ENCODE measurements at regions not wholly inside any gene's neighbourhood (a gene's known extent, or its start where the extent isn't known, plus 50 kb on each side); places are given as distances from the start of the nearest gene placed in this dataset.

DNA sequence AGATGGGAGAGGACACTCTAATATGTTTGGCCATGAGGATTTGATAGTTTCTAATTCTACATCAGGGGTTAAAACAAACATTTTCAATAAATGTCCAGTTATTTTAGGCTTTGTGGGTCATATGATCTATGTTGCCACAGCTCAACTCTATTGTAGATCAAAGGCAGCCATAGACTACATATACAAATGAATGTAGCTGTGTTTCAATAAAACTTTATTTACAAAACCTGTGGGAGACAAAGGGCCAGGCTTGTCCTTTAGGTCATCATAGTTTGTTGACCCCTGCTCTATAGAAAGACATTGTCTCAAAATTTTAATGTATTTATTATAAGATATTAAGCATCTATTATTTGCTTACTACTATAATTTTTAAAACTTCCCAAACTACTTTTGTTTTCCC, 325.4 kb upstream of the MEF2C start:
- TF ChIP-seq EP300 (IDR thresholded peaks at IDR 0.05) (no peak), POLR2A (IDR thresholded peaks at IDR 0.05) (no peak), POLR2AphosphoS5 (IDR thresholded peaks at IDR 0.05) (no peak)
- TF ChIP-seq, protein P1, sequence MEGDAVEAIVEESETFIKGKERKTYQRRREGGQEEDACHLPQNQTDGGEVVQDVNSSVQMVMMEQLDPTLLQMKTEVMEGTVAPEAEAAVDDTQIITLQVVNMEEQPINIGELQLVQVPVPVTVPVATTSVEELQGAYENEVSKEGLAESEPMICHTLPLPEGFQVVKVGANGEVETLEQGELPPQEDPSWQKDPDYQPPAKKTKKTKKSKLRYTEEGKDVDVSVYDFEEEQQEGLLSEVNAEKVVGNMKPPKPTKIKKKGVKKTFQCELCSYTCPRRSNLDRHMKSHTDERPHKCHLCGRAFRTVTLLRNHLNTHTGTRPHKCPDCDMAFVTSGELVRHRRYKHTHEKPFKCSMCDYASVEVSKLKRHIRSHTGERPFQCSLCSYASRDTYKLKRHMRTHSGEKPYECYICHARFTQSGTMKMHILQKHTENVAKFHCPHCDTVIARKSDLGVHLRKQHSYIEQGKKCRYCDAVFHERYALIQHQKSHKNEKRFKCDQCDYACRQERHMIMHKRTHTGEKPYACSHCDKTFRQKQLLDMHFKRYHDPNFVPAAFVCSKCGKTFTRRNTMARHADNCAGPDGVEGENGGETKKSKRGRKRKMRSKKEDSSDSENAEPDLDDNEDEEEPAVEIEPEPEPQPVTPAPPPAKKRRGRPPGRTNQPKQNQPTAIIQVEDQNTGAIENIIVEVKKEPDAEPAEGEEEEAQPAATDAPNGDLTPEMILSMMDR (IDR thresholded peaks at IDR 0.05): no peak
- Histone ChIP-seq H3K27me3 (no peaks in the 10 kb centered on the region), H3K36me3 (no peaks in the 10 kb centered on the region), H3K4me1 (peaks cover 4% of the 10 kb centered on the region), H3K4me3 (no peak overlapping the region), H3K27ac (no peak overlapping the region), H3K9me3 (no peaks in the 10 kb centered on the region)
- no peak for DNase-seq (ENCODE audit: low spot score in 2 of 2)

DNA sequence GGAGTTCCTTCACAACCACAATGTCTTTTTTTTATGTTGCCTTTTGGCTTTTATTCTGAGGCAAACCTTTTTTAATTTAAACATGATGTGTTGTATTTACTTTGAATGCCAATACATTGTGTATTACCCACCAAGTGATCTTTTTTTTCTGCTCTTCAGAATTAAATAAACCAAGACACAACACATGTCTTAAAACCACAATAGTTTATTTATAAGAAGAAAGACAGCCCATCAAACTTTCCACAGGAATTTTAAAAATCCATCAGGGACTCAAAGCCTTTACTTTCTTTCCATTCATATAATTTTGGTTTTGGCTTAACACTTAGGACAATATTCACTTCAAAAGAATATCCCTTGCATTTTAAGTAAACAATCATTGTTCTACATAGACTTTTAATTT, 321.8 kb upstream of the MEF2C start:
- H3K4me1 ChIP-seq: no peaks in the 10 kb centered on the region
- no peak overlapping the region for H3K27ac ChIP-seq
- TF ChIP-seq, protein P1 (IDR thresholded peaks at IDR 0.05): no peak
- TF ChIP-seq POLR2A (IDR thresholded peaks at IDR 0.05): no peak
- no peak for TF ChIP-seq POLR2AphosphoS5 (IDR thresholded peaks at IDR 0.05)
- no peak for TF ChIP-seq EP300 (IDR thresholded peaks at IDR 0.05)
- H3K27me3 ChIP-seq: no peaks in the 10 kb centered on the region
- peaks cover 6% of the 10 kb centered on the region for H3K9me3 ChIP-seq
- no peak for DNase-seq (ENCODE audit: low spot score in 2 of 2)
- H3K4me3 ChIP-seq: no peak overlapping the region
- H3K36me3 ChIP-seq: no peaks in the 10 kb centered on the region

- Histone ChIP-seq H3K9me3 (peaks cover 13% of the 10 kb centered on the region), H3K4me1 (no peaks in the 10 kb centered on the region), H3K4me3 (no peak overlapping the region), H3K27me3 (no peaks in the 10 kb centered on the region), H3K36me3 (no peaks in the 10 kb centered on the region), H3K27ac (no peak overlapping the region)
- 94% methylated on average over 2 of the region's 2 CpGs for WGBS
- no peak for DNase-seq (ENCODE audit: low spot score in 2 of 2)
- TF ChIP-seq POLR2AphosphoS5 (IDR thresholded peaks at IDR 0.05) (no peak), POLR2A (IDR thresholded peaks at IDR 0.05) (no peak), EP300 (IDR thresholded peaks at IDR 0.05) (no peak)
- TF ChIP-seq, protein P1 (IDR thresholded peaks at IDR 0.05): no peak
These were observed 320.6 kb upstream of the MEF2C start for GRCh38 chr5:89203611-89204010.

DNA sequence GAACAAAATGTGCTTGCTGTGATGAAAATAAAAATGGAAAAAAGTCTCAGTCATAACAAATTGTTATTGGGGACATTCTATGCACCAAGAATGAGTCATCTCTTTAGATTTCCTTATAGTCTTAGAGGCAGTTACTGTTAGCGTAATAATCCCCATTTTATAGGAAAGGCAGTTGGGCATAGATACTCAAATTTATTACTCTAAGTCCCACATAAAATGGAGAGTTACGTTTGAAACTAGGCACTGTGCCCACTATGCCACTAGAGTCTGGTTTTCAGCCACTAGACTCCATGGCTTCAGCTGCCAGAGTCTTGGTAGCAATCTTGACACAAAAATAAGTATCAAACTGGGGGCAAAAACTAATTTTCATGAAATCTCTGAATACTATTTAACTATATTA, 317.9 kb upstream of the MEF2C start:
- Histone ChIP-seq H3K36me3 (no peaks in the 10 kb centered on the region), H3K4me1 (no peaks in the 10 kb centered on the region), H3K9me3 (peaks cover 28% of the 10 kb centered on the region), H3K4me3 (no peak overlapping the region), H3K27ac (no peak overlapping the region), H3K27me3 (no peaks in the 10 kb centered on the region)
- TF ChIP-seq EP300 (IDR thresholded peaks at IDR 0.05) (no peak), POLR2AphosphoS5 (IDR thresholded peaks at IDR 0.05) (no peak), POLR2A (IDR thresholded peaks at IDR 0.05) (no peak)
- TF ChIP-seq, protein P1 (IDR thresholded peaks at IDR 0.05): no peak
- no peak for DNase-seq (ENCODE audit: low spot score in 2 of 2)
- WGBS: 86% methylated on average over 2 of the region's 2 CpGs

GRCh38 chr5:89199306-89199705, 316.3 kb upstream of the MEF2C start:
- Histone ChIP-seq H3K27ac (no peak overlapping the region), H3K4me1 (no peaks in the 10 kb centered on the region), H3K36me3 (no peaks in the 10 kb centered on the region), H3K9me3 (peaks cover 36% of the 10 kb centered on the region), H3K27me3 (no peaks in the 10 kb centered on the region), H3K4me3 (no peak overlapping the region)
- DNase-seq (ENCODE audit: low spot score in 2 of 2): no peak
- no peak for TF ChIP-seq EP300 (IDR thresholded peaks at IDR 0.05)
- no peak for TF ChIP-seq POLR2A (IDR thresholded peaks at IDR 0.05)
- no peak for TF ChIP-seq POLR2AphosphoS5 (IDR thresholded peaks at IDR 0.05)
- TF ChIP-seq, protein P1 (IDR thresholded peaks at IDR 0.05): no peak
- WGBS: 86% methylated on average over 2 of the region's 2 CpGs
